Islet precursor cell (in vitro differentiated cells): ENCODE measurements at regions not wholly inside any gene's neighbourhood (a gene's known extent, or its start where the extent isn't known, plus 50 kb on each side); places are given as distances from the start of the nearest gene placed in this dataset.
"Not testable (repeated sequence)": the region's sequence is repeated elsewhere in the genome, so short reads cannot be mapped to it uniquely, and the experiment has no call there.

Experiments used
- DNase-seq: peaks from one replicate; pipeline ENCODE4 v3.0.0-alpha.2; 2018

DNA sequence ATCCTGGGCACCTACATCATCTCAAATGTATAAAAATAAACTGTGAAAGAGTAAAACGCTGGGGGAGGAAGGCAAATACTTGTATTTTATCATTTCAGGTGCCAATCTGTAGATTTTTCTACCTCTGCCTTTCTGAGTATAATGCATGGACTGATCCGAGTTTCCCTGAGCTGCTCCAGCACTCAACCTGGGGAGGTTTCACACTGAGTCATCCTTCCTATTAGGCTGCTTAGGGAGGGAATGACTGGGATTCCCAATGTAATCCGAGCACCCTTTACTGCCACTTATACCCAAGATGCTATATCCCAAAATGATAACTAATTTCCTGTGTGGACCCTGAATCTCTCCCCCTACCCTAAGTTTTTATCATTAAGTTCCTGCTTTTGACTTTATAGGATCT is 126.6 kb downstream of the HNRNPD start:
- DNase-seq: no peak

DNA sequence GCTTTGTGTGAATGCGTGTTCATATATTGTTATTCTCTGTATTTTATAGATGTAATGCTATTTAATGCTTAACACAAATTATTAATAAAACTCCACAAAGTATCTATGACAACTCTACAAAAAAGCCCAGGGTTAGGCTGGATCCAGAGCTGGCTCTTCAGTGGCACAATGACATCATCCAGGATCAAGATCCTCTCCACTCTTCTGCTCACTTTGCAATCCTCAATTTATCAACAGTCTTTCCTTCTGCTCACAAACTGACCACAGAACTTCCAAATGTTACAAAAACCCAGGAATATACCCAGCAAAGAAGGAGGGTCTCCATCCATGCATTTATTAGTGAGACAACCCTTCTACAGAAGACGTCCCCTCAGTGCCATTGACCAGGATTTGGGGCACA is 132.3 kb downstream of the HNRNPD start:
- DNase-seq: no peak

DNA sequence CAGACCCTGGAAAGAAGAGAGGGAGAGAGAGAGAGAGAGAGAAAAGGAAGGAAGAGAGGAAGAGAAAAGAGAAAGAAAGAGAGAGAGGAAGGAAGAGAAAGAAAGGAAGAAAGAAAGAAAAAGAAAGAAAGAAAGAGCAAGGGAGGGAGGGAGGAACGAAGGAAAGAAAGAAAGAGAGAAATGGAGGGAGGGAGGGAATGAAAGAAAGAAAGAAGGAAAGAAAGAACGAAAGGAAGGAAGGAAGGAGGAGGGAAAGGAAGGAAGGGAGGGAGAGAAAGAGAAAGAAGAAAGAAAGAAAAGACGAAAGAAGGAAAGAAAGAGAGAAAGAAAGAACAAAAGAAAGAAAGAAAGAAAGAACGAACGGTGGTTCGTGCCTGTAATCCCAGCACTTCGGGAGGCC is 133.4 kb downstream of the HNRNPD start:
- DNase-seq: no peak

DNA sequence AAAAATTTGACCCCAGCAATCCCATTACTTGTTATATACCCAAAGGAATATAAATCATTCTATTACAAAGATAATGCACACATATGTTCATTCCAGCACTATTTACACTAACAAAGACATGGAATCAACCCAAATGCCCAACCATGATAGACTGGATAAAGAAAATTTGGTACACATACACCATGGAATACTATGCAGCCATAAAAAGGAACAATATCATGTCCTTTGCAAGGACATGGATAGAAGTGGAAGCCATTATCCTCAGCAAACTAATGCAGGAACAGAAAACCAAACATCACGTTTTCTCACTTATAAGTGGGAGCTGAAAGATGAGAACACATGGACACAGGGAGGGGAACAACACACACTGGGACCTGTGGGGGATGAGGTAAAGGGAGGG is 136.6 kb downstream of the HNRNPD start:
- not testable (repeated sequence) for DNase-seq

DNA sequence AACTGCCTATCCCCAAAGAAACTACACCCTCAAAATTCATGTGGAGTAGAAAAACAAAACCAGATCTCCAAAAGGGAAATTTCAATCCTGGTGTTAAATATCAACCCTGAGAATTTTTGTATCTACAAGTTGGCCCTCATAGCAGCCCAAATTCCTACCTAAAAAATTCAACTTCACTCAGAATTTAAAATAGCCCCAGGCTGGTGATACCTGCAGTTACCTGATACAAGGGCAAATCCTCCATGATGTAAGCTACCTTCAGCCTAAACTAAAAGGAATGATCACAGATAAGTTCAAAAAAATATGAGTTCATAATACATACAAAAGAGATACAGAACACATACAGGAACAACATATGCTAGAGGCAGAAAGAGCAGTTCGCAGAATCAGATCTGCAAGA is 138.4 kb downstream of the HNRNPD start:
- no peak for DNase-seq

DNA sequence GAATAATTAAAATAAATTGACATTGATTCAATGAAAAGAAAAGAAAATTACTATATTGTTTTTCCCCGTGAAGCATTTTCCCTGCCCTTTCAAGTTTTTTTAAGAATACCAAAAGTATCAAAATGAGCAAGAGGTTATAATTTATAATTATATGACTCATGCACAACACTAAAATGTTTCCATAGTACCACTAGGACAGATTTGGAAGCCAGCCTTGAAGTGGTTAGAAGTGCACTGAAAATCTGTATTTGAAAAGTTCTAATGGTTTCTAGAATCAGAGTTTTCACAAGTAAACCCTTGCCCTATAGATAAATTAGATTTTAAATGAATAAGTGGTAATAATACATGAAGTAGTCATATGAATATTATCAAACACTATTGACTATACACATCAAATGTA is 140.9 kb downstream of the HNRNPD start:
- no peak for DNase-seq

DNA sequence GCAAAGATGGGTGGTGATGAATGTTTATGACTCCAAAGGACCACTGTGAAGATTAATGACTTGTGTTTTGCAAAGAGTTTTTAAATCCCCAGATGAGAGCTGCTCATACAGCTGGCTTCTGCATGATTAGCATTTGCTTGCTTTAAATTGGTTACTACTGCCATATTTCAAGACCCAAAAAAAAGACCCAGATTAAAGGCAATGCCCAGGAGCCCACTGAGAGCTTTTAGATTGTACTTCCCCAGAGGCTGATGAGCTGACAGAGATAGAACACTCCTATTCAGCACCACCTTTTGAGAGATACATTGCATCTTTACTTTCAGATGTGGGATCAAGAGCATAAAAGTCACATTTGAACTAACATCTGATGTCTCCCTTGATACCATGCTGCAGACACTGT is 142.0 kb downstream of the HNRNPD start:
- DNase-seq: no peak

DNA sequence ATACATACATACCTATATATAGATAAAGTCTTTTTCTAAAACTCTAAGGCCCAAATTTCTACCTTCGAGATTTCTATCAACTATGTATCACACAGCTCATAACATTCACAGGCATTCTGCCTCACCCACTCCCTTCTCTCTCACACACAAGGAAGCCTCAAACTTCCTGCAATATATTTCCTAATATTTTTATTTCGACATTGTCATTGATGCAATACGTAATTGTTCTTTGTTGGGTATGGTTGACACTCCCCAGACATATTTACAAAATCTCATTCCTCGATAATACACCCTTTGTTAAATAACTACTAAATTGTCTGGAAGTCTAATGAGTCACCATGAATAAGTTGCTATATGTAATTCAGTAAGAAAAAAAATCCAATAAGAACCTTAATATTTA is 143.5 kb downstream of the HNRNPD start:
- no peak for DNase-seq

DNA sequence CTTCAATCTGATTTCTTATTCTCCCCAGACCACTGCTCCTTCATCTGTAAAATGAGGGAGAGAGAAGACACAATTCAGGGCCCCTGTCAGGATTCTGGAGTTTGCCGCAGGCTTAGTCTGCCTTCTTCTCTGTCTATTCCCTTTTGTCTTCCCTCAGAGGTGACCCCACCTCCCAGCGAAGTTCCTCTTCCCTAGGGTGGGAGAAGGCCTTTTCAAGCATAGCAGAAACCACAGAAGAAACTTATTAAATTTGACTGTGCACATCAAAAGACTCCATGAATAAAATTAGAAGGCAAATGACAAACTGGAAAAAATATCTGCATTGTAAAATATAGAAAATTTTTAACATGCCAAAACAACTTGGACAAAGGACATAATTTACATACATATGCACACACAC is 148.8 kb downstream of the HNRNPD start:
- no peak for DNase-seq

DNA sequence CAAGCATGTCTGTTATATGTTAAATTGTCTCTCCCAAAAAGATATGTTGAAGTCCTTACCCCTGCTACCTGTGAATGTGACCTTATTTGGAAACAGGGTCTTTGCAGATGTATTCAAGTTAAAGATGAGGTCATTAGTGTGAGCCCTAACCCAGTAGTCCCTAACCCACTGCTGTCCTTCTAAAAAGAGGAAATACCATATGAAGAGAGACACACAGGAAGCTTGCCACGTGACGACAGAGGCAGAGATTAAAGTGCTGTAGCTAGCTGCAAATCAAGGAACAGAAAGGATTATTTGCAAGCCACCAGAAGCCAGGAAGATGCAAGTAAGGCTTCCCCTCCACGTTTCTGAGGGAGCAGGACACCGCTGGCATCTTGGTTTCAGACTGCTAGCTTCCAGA is 150.1 kb downstream of the HNRNPD start:
- no peak for DNase-seq

DNA sequence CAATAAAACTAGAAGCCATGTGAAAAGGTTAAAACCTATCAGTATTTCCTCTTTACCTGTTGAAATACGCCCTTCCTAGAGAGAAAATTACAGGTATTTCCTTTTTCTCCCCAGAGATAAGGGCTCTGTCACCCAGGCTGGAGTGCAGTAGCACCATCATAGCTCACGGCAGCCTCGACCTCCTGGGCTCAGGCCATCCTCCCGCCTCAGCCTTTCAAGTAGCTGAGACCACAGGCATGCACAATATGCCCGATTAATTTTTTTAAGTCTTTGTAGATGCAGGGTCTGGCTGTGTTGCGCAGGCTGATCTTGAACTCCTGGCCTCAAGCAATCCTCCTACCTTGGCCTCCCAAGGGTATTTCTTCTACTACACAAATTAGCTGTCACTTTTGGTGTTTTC is 154.4 kb downstream of the HNRNPD start:
- DNase-seq: no peak

DNA sequence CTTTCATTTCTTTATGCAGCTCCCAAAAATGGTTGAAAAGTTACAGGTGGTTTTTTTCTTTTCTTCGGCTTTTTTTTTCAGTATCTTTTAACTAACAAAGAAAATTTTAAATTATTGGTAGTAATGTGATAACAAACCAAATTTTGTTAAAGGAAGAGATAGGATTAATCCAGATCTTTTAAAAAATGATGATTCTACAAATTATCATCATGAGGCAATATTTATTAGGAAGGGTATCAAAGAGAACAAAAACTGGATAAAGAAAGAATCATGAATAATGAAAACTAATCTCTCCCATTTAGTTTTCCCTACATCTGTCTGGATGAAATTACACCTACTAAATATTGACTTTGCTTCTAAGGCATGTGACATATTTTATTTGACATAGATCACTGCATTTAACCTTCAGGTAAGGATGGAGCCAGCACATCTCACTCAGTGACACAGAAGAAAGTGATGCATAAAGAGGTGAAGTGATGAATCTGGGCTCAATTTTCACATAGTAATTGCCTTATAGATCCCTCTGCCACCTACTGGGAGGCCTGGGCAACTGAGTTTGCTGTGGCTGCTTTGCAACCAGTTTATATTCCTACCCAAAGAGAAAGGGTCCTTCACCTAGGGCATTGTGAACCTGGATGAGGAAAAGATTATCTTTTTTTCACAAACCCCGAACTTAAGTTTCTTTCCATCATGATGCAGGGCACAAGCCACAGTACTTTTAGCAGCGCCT is 155.6 kb downstream of the HNRNPD start:
- no peak for DNase-seq

DNA sequence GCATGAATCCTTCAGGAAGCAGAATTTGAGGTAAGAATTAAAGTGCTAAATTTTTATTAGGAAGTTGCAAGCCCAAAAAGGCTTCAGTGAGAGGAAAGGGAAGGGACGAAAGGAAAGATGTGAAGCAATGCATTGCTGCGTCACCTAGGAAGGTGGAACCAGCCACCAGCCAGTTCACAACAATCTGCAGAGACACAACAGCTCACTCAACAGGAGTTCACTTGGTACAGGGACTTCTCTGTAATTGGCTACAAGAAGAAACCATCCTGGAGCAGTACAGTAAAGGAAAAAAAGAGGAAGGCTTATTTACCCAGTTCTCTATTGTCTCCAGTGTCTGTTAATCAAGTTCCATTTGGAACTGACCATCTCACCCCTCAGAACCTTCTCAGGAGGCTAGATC is 157.6 kb downstream of the HNRNPD start:
- DNase-seq: no peak

DNA sequence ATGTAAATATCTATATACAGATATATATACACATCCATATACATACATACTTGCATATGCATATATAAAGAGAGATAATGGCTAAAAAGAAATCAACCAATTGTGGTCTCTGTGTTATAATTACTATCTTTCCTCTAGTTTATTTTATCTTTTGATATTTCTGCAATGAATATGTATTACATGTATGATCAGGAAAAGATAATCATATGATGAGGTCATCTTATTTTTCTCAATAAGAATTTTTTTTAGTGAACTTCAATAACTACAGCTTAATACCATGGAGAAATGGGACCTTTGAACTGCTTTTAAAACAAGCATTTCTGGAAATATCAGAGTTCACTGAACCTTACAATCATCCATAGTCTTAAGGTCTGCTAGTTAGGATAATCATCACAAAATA is 158.0 kb downstream of the HNRNPD start:
- DNase-seq: no peak

DNA sequence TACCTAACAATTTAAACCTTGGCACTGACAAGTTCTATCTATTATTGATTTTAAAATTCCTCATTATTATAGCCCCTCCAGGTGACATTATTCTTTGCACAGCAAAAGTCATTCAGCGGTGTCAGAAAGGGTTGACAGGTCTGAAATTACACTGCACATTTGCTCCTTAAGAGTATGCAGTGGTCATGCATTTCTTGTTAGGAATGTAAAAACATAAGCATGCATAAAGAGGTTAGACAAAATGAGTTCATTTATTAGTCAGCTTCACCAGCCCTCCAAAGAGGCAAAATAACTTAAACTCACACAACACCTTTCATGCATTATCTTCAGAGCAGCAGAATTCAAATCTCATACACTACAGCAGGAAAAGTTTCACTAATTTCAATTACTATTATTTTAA is 158.8 kb downstream of the HNRNPD start:
- no peak for DNase-seq

DNA sequence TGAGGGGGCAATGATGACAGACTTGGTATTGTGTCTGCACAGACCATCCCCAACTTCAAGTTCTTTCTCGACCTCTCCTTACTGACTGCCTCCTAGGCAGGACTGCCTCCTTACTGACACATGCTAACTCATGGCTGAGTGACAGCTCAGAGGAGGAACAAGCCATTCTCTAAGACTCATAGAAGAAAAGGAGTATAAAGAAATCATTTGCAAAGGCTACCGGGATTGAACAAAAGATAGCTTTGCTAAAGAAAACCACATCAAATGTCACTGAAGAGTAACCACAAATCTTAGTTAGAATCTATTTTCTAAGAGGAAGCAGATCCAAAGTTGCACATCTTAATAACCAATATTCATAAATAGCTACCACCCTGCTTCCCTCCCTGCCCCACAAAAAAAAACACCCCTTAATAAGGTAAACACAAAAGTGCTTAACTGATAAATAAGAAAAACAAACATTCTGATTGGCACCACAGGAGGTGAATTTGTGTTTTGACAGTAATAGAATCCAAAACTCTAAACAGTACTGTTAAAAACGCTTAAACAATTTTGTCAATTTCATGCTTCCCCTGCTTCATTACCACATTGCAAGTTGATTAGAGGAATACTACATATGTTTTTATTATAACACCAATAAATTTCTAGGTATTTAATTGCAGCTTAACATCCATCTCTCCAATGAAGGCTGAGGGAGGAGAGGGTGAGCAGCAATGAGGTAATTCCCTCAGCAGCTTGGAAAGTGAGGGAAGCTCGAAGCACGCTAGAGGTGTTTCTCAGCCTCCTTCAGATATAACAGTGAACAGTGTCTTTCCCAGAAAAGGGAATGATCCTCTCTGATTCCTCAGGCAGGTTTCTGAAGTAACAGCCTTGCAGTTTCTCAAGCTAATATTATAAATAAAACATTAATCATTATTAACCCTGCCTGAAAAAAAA is 160.0 kb downstream of the HNRNPD start:
- DNase-seq: no peak

DNA sequence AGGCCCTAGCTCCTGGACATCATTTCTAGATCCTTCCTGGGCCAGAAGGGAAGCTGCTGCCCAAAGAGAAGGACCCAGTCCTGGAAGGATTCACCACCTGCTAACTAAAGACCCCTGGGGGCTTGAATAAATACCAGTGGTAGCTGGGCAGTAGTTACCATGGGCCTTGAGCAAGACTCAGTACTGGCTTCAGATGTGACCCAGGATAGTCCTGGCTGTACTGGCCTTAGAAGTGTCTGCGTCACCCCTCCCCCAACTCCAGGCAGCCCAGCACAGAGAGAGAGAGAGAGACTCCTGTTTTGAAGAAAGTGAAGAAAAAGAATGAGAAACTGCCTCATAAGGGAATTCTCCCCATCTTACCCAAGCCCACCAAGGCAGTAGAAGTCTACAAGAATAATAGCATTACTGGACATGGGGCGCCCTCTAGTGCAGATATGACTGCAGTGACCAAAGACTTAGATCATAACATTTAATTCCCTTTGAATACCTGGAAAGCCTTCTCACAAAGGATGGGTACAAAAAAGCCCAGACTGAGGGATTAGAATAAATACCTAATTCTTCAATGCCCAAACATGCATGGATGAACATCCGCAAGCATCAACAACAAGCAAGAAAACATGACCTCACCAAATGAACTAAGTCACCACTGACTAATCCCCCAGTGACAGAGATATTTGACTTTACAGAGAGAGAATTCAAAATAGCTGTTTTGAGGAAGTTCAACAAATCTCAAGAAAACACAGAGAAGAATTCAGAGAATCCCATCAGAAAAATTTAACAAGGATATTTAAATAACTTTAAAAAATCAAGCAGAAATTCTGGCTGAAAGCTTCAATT is 171.8 kb downstream of the HNRNPD start:
- DNase-seq: peak; percentile 76

DNA sequence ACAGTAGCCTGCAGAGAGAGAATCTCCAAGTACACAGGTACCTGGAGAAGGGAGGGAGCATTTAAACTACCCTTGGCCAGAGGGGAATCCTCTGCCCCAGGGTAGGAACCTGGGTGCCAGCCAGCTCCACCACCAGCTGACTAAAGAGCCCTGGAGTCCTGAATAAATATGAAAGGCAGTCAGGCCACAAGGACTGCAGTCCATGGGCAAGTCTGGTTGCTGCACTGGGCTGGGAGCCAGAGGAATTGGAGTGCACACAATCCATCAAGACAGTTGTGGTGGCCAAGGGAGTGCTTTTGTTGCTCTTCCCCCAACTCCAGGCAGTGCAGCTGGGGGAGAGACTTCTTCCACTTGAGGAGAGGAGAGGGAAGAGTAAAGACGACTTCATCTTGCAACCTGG is 172.5 kb downstream of the HNRNPD start:
- DNase-seq: no peak

DNA sequence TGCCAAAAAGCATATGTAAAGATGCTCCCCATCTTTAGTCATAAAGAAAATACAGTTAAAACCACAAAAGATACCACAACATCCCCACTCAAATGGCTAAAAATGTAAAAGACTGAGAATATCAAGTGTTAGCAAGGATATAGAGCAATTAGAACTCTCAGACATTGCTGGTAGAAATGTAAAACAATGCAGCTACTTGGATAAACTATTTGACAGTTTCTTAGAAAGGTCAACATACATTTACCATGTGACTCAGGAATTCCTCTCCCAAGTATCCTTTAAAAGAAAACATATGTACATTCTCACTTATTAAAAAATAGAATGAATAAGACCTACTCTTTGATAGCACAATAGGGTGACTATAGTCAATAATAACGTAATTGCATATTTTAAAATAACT is 173.7 kb downstream of the HNRNPD start:
- no peak for DNase-seq

DNA sequence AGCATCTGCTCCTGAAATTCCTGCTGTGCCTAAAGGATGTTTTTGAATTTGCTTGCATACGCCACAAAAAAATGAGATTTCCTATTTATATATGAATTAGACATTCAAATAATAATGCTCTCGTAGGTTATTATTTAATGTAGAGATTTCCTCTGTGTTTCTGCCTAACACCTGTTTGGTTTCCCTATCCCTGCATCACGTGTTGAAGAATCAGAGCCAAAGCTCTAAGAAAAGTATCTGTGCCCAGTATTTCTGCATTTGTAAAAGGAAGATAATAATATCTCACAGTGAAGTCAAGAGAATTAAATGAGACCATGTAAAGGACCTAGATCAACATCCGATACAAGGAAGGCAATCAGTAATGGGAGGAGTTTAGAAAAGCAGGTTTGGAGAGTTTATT is 179.5 kb downstream of the HNRNPD start:
- DNase-seq: no peak

DNA sequence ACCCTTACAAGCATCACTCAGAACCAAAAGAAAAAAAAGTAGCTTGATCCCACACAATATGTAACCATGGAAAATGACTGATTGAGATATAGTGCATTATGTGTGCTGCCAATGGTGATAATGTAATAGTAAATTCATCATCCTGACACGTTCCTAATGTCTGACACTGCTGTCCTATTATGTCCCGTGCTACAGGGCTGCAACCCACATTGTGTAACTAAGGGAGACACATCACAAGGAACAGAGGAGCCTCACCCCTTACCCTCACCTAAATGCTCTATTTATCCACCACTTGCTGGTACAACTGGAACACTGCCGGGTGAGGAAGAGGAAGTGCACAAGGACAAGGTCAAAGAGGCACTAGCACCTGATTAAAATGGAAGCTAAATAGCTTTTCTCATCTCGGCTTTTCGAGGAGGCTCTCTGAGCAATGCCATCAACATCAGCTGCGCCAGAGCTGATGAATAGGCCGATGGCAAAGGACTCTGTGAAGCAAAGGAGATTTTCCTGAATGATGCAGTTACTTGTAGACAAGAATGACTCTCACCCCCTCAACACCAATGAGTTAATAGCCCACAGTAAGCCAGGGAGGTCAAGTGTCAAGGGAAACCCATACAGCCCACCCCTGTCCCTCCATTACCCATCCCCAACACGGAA is 181.6 kb downstream of the HNRNPD start:
- DNase-seq: no peak

DNA sequence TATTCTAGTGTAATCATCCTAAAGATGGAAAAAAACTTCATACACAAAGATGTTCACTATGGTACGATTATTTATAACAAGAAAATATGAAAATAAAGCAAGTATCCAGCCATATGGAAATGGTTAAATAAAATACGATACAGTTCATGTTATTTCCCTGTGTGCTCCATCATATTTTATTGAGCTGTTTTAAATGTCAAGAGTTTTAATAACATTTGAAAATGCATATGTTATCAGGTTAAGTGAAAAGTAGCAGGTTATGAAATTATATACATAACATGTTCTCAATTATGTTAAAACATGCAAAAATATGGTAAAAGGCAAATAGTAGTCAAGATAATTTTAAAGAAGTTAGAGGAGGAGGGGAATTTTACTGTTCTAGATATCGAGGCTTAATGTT is 192.0 kb downstream of the HNRNPD start:
- DNase-seq: no peak

DNA sequence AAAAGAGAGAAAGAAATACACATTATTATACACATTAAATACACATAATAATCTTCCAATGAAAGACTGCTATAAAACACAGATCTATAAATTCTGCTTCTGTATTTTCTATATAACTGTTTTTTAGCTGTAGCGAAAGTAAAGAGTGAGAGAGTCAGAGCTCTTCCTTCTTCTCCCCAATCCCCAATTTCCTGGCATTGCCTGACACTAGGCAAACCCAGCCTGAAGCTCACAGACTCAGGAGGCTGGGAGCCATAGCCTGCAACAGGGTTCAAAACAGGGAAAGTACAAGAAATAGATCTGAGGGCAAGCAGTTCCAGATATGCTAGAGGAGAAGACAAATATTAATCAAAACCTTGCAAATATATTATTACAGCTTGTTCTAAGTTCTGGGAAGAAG is 201.6 kb downstream of the HNRNPD start:
- DNase-seq: no peak
